ENCODE measurements at regions not wholly inside any gene's neighbourhood (a gene's known extent, or its start where the extent isn't known, plus 50 kb on each side); places are given as distances from the start of the nearest gene placed in this dataset.
A peak's percentile ranks its signal among the peaks of the same experiment; 100 is the strongest.
"Not testable (repeated sequence)": the region's sequence is repeated elsewhere in the genome, so short reads cannot be mapped to it uniquely, and the experiment has no call there.

- BruUV-seq (replicated peaks); H3K36me3 Mint-ChIP-seq (ENCODE audit: insufficient read depth, unreplicated experiment); POLR2A ChIA-PET; DNase-seq (ENCODE audit: unreplicated experiment); H3K27ac Mint-ChIP-seq (ENCODE audit: low read depth, unreplicated experiment); H3K4me1 Mint-ChIP-seq (ENCODE audit: insufficient read depth, unreplicated experiment); CTCF ChIA-PET; H3K4me3 Mint-ChIP-seq (ENCODE audit: unreplicated experiment); intact Hi-C loops (cut with micrococcal nuclease): not testable (repeated sequence)
- H3K9me3 Mint-ChIP-seq (ENCODE audit: unreplicated experiment), result peaks cover 14% of the 10 kb centered on the region
- peaks cover 16% of the 10 kb centered on the region for H3K27me3 Mint-ChIP-seq (ENCODE audit: insufficient read depth, unreplicated experiment)
Observed at GRCh38 chr7:65545465-65546161, 172.0 kb downstream of the ZNF92 start.

GRCh38 chr7:65549589-65550443, 176.2 kb downstream of the ZNF92 start:
- intact Hi-C loops (cut with micrococcal nuclease); H3K4me1 Mint-ChIP-seq (ENCODE audit: insufficient read depth, unreplicated experiment); DNase-seq (ENCODE audit: unreplicated experiment); H3K4me3 Mint-ChIP-seq (ENCODE audit: unreplicated experiment); H3K36me3 Mint-ChIP-seq (ENCODE audit: insufficient read depth, unreplicated experiment); BruUV-seq (replicated peaks); H3K27ac Mint-ChIP-seq (ENCODE audit: low read depth, unreplicated experiment); POLR2A ChIA-PET; CTCF ChIA-PET: not testable (repeated sequence)
- peaks cover 22% of the 10 kb centered on the region for H3K9me3 Mint-ChIP-seq (ENCODE audit: unreplicated experiment)
- H3K27me3 Mint-ChIP-seq (ENCODE audit: insufficient read depth, unreplicated experiment), result peaks cover 26% of the 10 kb centered on the region

- BruUV-seq (replicated peaks); POLR2A ChIA-PET; H3K36me3 Mint-ChIP-seq (ENCODE audit: insufficient read depth, unreplicated experiment): not testable (repeated sequence)
Observed at GRCh38 chr7:65550444-65550809, 176.8 kb downstream of the ZNF92 start.

GRCh38 chr7:65551042-65551441, 177.4 kb downstream of the ZNF92 start:
- H3K27ac Mint-ChIP-seq (ENCODE audit: low read depth, unreplicated experiment); intact Hi-C loops (cut with micrococcal nuclease); POLR2A ChIA-PET; CTCF ChIA-PET; H3K4me3 Mint-ChIP-seq (ENCODE audit: unreplicated experiment); H3K36me3 Mint-ChIP-seq (ENCODE audit: insufficient read depth, unreplicated experiment); DNase-seq (ENCODE audit: unreplicated experiment); H3K4me1 Mint-ChIP-seq (ENCODE audit: insufficient read depth, unreplicated experiment); BruUV-seq (replicated peaks): not testable (repeated sequence)
- Mint-ChIP-seq H3K9me3 (ENCODE audit: unreplicated experiment) (peaks cover 22% of the 10 kb centered on the region), H3K27me3 (ENCODE audit: insufficient read depth, unreplicated experiment) (peaks cover 26% of the 10 kb centered on the region)

More at GRCh38 chr7:65550444-65550809, 176.8 kb downstream of the ZNF92 start:
- DNase-seq (ENCODE audit: unreplicated experiment); CTCF ChIA-PET; H3K4me1 Mint-ChIP-seq (ENCODE audit: insufficient read depth, unreplicated experiment); intact Hi-C loops (cut with micrococcal nuclease); H3K27ac Mint-ChIP-seq (ENCODE audit: low read depth, unreplicated experiment); H3K4me3 Mint-ChIP-seq (ENCODE audit: unreplicated experiment): not testable (repeated sequence)
- H3K27me3 Mint-ChIP-seq (ENCODE audit: insufficient read depth, unreplicated experiment), result peaks cover 26% of the 10 kb centered on the region
- H3K9me3 Mint-ChIP-seq (ENCODE audit: unreplicated experiment), result peaks cover 22% of the 10 kb centered on the region

- H3K4me3 Mint-ChIP-seq (ENCODE audit: unreplicated experiment); BruUV-seq (replicated peaks); POLR2A ChIA-PET; H3K27ac Mint-ChIP-seq (ENCODE audit: low read depth, unreplicated experiment); CTCF ChIA-PET; DNase-seq (ENCODE audit: unreplicated experiment); H3K36me3 Mint-ChIP-seq (ENCODE audit: insufficient read depth, unreplicated experiment); H3K4me1 Mint-ChIP-seq (ENCODE audit: insufficient read depth, unreplicated experiment); intact Hi-C loops (cut with micrococcal nuclease): not testable (repeated sequence)
- Mint-ChIP-seq H3K27me3 (ENCODE audit: insufficient read depth, unreplicated experiment) (peaks cover 18% of the 10 kb centered on the region), H3K9me3 (ENCODE audit: unreplicated experiment) (peaks cover 16% of the 10 kb centered on the region)
Observed at GRCh38 chr7:65554553-65555476, 181.2 kb downstream of the ZNF92 start.

GRCh38 chr7:65558584-65558983, 184.9 kb downstream of the ZNF92 start:
- H3K27ac Mint-ChIP-seq (ENCODE audit: low read depth, unreplicated experiment); H3K4me3 Mint-ChIP-seq (ENCODE audit: unreplicated experiment); BruUV-seq (replicated peaks); CTCF ChIA-PET; POLR2A ChIA-PET; H3K4me1 Mint-ChIP-seq (ENCODE audit: insufficient read depth, unreplicated experiment); H3K36me3 Mint-ChIP-seq (ENCODE audit: insufficient read depth, unreplicated experiment); intact Hi-C loops (cut with micrococcal nuclease); H3K9me3 Mint-ChIP-seq (ENCODE audit: unreplicated experiment): not testable (repeated sequence)
- DNase-seq (ENCODE audit: unreplicated experiment), result peak; percentile 2
- peaks cover 11% of the 10 kb centered on the region for H3K27me3 Mint-ChIP-seq (ENCODE audit: insufficient read depth, unreplicated experiment)

GRCh38 chr7:65561786-65562372, 188.2 kb downstream of the ZNF92 start:
- intact Hi-C loops (cut with micrococcal nuclease); H3K4me1 Mint-ChIP-seq (ENCODE audit: insufficient read depth, unreplicated experiment); BruUV-seq (replicated peaks); H3K27ac Mint-ChIP-seq (ENCODE audit: low read depth, unreplicated experiment); H3K4me3 Mint-ChIP-seq (ENCODE audit: unreplicated experiment); DNase-seq (ENCODE audit: unreplicated experiment); CTCF ChIA-PET; H3K9me3 Mint-ChIP-seq (ENCODE audit: unreplicated experiment); H3K36me3 Mint-ChIP-seq (ENCODE audit: insufficient read depth, unreplicated experiment); POLR2A ChIA-PET: not testable (repeated sequence)
- H3K27me3 Mint-ChIP-seq (ENCODE audit: insufficient read depth, unreplicated experiment), result peaks cover 22% of the 10 kb centered on the region
